Neural progenitor cell (in vitro differentiated cells): ENCODE measurements at regions not wholly inside any gene's neighbourhood (a gene's known extent, or its start where the extent isn't known, plus 50 kb on each side); places are given as distances from the start of the nearest gene placed in this dataset.

Experiments used
- EZH2 ChIP-seq: fragments of 200-600 bp; sonication (generic); IDR thresholded peaks from 2 replicates; pipeline ENCODE4 v1.6.1; 2017; ENCODE audit warnings: antibody characterized with exemption, mild to moderate bottlenecking, moderate library complexity
- EZH2phosphoT487 ChIP-seq: fragments of 200-600 bp; sonication (generic); IDR thresholded peaks from 2 replicates; pipeline ENCODE4 v1.6.1; 2017; ENCODE audit warnings: antibody characterized with exemption
- TF ChIP-seq, protein P1 (sequence below): fragments of 200-600 bp; sonication (generic); IDR thresholded peaks from 2 replicates; pipeline ENCODE4 v1.5.1; 2017; ENCODE audit warnings: antibody characterized with exemption, mild to moderate bottlenecking

DNA sequence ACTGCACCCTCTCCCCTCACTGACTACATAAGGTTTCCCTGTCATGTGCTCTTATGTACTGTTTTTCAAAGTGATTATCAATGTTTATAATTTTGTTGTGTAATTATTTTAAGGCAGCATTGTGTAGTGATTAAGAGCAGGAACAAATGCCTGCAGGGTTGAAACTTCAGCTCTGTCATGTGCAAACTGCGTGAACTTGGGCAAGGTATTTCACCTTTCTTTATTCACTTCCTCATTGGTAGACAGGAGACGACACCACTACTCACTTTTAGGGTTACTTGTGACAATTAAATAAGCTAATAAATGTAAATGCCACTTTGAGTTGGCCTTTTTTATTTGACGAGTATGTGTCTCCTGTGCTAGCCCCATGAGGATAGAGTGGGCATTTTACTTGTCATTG, 86.5 kb upstream of the E2F8 start:
- TF ChIP-seq, protein P1, sequence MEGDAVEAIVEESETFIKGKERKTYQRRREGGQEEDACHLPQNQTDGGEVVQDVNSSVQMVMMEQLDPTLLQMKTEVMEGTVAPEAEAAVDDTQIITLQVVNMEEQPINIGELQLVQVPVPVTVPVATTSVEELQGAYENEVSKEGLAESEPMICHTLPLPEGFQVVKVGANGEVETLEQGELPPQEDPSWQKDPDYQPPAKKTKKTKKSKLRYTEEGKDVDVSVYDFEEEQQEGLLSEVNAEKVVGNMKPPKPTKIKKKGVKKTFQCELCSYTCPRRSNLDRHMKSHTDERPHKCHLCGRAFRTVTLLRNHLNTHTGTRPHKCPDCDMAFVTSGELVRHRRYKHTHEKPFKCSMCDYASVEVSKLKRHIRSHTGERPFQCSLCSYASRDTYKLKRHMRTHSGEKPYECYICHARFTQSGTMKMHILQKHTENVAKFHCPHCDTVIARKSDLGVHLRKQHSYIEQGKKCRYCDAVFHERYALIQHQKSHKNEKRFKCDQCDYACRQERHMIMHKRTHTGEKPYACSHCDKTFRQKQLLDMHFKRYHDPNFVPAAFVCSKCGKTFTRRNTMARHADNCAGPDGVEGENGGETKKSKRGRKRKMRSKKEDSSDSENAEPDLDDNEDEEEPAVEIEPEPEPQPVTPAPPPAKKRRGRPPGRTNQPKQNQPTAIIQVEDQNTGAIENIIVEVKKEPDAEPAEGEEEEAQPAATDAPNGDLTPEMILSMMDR = no peak
- TF ChIP-seq EZH2 (no peak), EZH2phosphoT487 (no peak)
